HCT116 (cell line): ENCODE measurements at regions not wholly inside any gene's neighbourhood (a gene's known extent, or its start where the extent isn't known, plus 50 kb on each side); places are given as distances from the start of the nearest gene placed in this dataset.

Experiments
- CBX3 ChIP-seq: IDR thresholded peaks from 2 replicates; pipeline ENCODE4 v1.6.1; 2012; ENCODE audit warnings: low read depth
- CTCF ChIP-seq, 3 experiments: fragments of 200-600 bp in 1 of 3; sonication (generic) in 1 of 3; IDR thresholded peaks in 2 of 3; conservative IDR thresholded peaks in 1 of 3; 2 replicates each; pipeline ENCODE4 v1.5.1; 2012 to 2017; ENCODE audit warnings: low read depth in 2 of 3, low read length in 2 of 3, antibody characterized with exemption in 1 of 3, borderline replicate concordance in 1 of 3, control low read depth in 1 of 3, mild to moderate bottlenecking in 1 of 3, mixed read lengths in 1 of 3, mixed run types in 1 of 3, moderate library complexity in 1 of 3; ENCODE audit not compliant: insufficient read depth in 1 of 3
- EZH2 ChIP-seq: fragments of 200-600 bp; sonication (generic); IDR thresholded peaks from 2 replicates; pipeline ENCODE4 v1.6.1; 2017; ENCODE audit warnings: antibody characterized with exemption, mixed run types
- MAX ChIP-seq: IDR thresholded peaks from 2 replicates; pipeline ENCODE4 v1.6.1; 2012
- POLR2A ChIP-seq: IDR thresholded peaks from 2 replicates; pipeline ENCODE4 v1.7.0; 2011; ENCODE audit warnings: borderline replicate concordance; ENCODE audit not compliant: insufficient read depth, insufficient read length; ENCODE audit errors: extremely low read depth
- POLR2AphosphoS5 ChIP-seq: IDR thresholded peaks from 2 replicates; pipeline ENCODE4 v1.6.1; 2011; ENCODE audit warnings: mild to moderate bottlenecking, low read depth, low read length, moderate library complexity
- REST ChIP-seq: IDR thresholded peaks from 2 replicates; pipeline ENCODE4 v1.6.1; 2012; ENCODE audit warnings: low read depth
- SP1 ChIP-seq: IDR thresholded peaks from 2 replicates; pipeline ENCODE4 v1.6.1; 2012; ENCODE audit warnings: low read depth
- SRF ChIP-seq: IDR thresholded peaks from 2 replicates; pipeline ENCODE4 v1.6.1; 2012; ENCODE audit warnings: low read depth
- TCF7L2 ChIP-seq: IDR thresholded peaks from 2 replicates; pipeline ENCODE4 v1.7.0; 2011; ENCODE audit warnings: borderline replicate concordance, inconsistent platforms; ENCODE audit not compliant: insufficient read depth, insufficient read length; ENCODE audit errors: extremely low read depth

- TF ChIP-seq MAX (no peak), CTCF (IDR thresholded peaks at IDR 0.05 in 2 of 3, conservative IDR thresholded peaks at IDR 0.05 in 1 of 3; ENCODE audit: borderline replicate concordance in 1 of 3, insufficient read depth in 1 of 3, low read depth in 2 of 3, low read length in 2 of 3) (no peak), POLR2A (no peak), REST (no peak), CBX3 (no peak), POLR2AphosphoS5 (no peak), SP1 (no peak), SRF (no peak), EZH2 (no peak), TCF7L2 (no peak)
These were observed 147.1 kb downstream of the CHST1 start for GRCh38 chr11:45518141-45518832.
